Natural killer cell (primary cell): ENCODE measurements at regions not wholly inside any gene's neighbourhood (a gene's known extent, or its start where the extent isn't known, plus 50 kb on each side); places are given as distances from the start of the nearest gene placed in this dataset.
A peak's percentile ranks its signal among the peaks of the same experiment; 100 is the strongest.

Experiments
- ATAC-seq, 3 donors: fragments of 150-1000 bp in 2 of 3; fragments of 200-7000 bp in 1 of 3; cut with Tn5 transposase; 1 replicate in 1 of 3; 2 replicates in 2 of 3; pipeline ENCODE4 v1.10.0; 2021; ENCODE audit warnings: mild to moderate bottlenecking in 2 of 3, moderate library complexity in 2 of 3
- DNase-seq, 2 donors: peaks; one replicate each; pipeline versions ENCODE4 v3.0.0 to v3.0.0-alpha.2; 2013 to 2021; ENCODE audit warnings: mixed read lengths in 1 of 2
- H3K27ac ChIP-seq: one replicate; pipeline ENCODE4 v1.5.1; 2013; ENCODE audit warnings: mild to moderate bottlenecking, low read length
- H3K27me3 ChIP-seq: one replicate; pipeline ENCODE4 v1.6.1; 2013; ENCODE audit warnings: low read length; ENCODE audit not compliant: control insufficient read depth, insufficient read depth
- H3K36me3 ChIP-seq: one replicate; pipeline ENCODE4 v1.6.1; 2013; ENCODE audit warnings: low read length; ENCODE audit not compliant: control insufficient read depth, insufficient read depth
- H3K4me1 ChIP-seq: one replicate; pipeline ENCODE4 v1.6.1; 2013; ENCODE audit warnings: low read length; ENCODE audit not compliant: control insufficient read depth, insufficient read depth
- H3K4me3 ChIP-seq: one replicate; pipeline ENCODE4 v1.5.1; 2013; ENCODE audit warnings: low read length
- H3K9me3 ChIP-seq: one replicate; pipeline ENCODE4 v1.6.1; 2013; ENCODE audit warnings: low read length; ENCODE audit not compliant: control insufficient read depth, insufficient read depth
- H3K27ac Mint-ChIP-seq, 2 donors: one replicate each; pipeline ENCODE4 v1.8.0; 2022; ENCODE audit warnings: mild to moderate bottlenecking in 2 of 2, mixed read lengths in 2 of 2, moderate library complexity in 1 of 2
- H3K27me3 Mint-ChIP-seq, 2 donors: one replicate each; pipeline ENCODE4 v1.8.0; 2022; ENCODE audit warnings: low read depth in 2 of 2, mixed read lengths in 2 of 2
- H3K36me3 Mint-ChIP-seq: one replicate; pipeline ENCODE4 v1.8.0; 2022; ENCODE audit warnings: mixed read lengths
- H3K4me1 Mint-ChIP-seq, 2 donors: one replicate each; pipeline ENCODE4 v1.8.0; 2022; ENCODE audit warnings: mixed read lengths in 2 of 2
- H3K4me3 Mint-ChIP-seq: one replicate; pipeline ENCODE4 v1.8.0; 2022; ENCODE audit warnings: mild to moderate bottlenecking, moderate library complexity, mixed read lengths
- H3K9me3 Mint-ChIP-seq, 2 donors: one replicate each; pipeline ENCODE4 v1.8.0; 2022; ENCODE audit warnings: mixed read lengths in 2 of 2
- WGBS: methylation state at CpG from one replicate; pipeline ENCODE4 v1.1.7; 2013; ENCODE audit warnings: missing lambda C conversion rate; ENCODE audit not compliant: insufficient coverage; 5-methylcytosine and 5-hydroxymethylcytosine counted together
- intact Hi-C: fragments of 100-400 bp; cut with micrococcal nuclease; formaldehyde crosslinking; loops from one replicate; pipeline ENCODE4 v1.14.2; 2022
- TF ChIP-seq, protein P1 (sequence below): fragments of 200-600 bp; IDR thresholded peaks from one replicate; pipeline ENCODE4 v1.8.0; 2022; ENCODE audit warnings: antibody characterized with exemption

DNA sequence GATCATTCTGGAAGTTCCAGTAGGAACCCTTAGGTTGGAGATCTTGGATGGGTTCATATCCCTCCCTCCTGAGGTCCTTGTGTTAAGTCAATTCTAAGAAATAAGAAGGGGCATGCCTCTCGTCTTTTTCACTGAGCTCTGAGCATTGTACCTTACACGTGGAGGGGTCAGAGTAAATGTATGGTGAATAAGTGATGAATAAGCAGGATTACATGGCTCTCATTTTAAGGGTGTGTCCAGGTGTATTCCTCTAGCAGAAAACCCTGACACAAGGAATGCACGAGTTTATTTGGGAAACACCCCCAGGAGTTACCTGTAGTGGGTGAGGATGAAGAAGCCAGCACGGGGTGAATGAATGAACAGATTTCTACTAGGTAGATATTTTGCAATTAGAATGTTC is 400.2 kb downstream of the KIF16B start:
- Histone ChIP-seq H3K36me3 (no peaks in the 10 kb centered on the region), H3K9me3 (no peaks in the 10 kb centered on the region), H3K4me3 (no peak overlapping the region), H3K27ac (no peak overlapping the region), H3K4me1 (peaks cover 36% of the 10 kb centered on the region), H3K27me3 (no peaks in the 10 kb centered on the region)
- no peak overlapping the region for H3K4me3 Mint-ChIP-seq
- intact Hi-C loops, result no loop called here
- no peak for DNase-seq
- no peaks in the 10 kb centered on the region for H3K9me3 Mint-ChIP-seq
- no peak for ATAC-seq
- WGBS, result 85% methylated on average over 4 of the region's 4 CpGs
- peak overlapping the region; percentile 16 to 26 for H3K27ac Mint-ChIP-seq
- no peaks in the 10 kb centered on the region for H3K36me3 Mint-ChIP-seq
- TF ChIP-seq, protein P1, sequence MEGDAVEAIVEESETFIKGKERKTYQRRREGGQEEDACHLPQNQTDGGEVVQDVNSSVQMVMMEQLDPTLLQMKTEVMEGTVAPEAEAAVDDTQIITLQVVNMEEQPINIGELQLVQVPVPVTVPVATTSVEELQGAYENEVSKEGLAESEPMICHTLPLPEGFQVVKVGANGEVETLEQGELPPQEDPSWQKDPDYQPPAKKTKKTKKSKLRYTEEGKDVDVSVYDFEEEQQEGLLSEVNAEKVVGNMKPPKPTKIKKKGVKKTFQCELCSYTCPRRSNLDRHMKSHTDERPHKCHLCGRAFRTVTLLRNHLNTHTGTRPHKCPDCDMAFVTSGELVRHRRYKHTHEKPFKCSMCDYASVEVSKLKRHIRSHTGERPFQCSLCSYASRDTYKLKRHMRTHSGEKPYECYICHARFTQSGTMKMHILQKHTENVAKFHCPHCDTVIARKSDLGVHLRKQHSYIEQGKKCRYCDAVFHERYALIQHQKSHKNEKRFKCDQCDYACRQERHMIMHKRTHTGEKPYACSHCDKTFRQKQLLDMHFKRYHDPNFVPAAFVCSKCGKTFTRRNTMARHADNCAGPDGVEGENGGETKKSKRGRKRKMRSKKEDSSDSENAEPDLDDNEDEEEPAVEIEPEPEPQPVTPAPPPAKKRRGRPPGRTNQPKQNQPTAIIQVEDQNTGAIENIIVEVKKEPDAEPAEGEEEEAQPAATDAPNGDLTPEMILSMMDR, result no peak
- peaks cover 63 to 64% of the 10 kb centered on the region in 2 donors for H3K4me1 Mint-ChIP-seq
- H3K27me3 Mint-ChIP-seq, result no peaks in the 10 kb centered on the region

DNA sequence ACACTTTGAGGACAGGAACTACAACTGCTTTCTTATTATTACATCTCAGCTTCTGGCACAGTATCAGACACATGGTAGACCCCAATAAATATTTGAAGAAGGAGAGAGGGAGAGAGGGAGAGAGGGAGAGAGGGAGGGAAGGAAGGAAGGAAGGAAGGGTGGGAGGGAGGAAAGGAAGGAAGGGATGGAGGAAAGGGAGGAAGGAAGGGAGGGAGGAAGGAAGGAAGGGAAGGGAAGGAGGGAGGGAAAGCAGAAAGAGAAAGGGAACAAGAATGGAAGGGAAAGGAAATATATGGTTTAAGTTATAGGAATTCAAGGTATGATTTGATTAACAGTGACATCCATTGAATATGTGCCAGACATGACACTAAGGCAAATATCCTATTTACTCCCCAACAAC is 402.1 kb downstream of the KIF16B start:
- peak overlapping the region; percentile 72 for H3K4me3 Mint-ChIP-seq
- intact Hi-C loops, result no loop called here
- H3K27me3 Mint-ChIP-seq, result no peaks in the 10 kb centered on the region
- Histone ChIP-seq H3K27ac (no peak overlapping the region), H3K4me3 (no peak overlapping the region), H3K9me3 (no peaks in the 10 kb centered on the region), H3K4me1 (peaks cover 33% of the 10 kb centered on the region), H3K27me3 (no peaks in the 10 kb centered on the region), H3K36me3 (no peaks in the 10 kb centered on the region)
- ATAC-seq, result no peak
- H3K4me1 Mint-ChIP-seq, result peaks cover 58 to 59% of the 10 kb centered on the region in 2 donors
- no peaks in the 10 kb centered on the region for H3K36me3 Mint-ChIP-seq
- TF ChIP-seq, protein P1, result no peak
- no peaks in the 10 kb centered on the region for H3K9me3 Mint-ChIP-seq
- DNase-seq, result no peak
- peak overlapping the region; percentile 15 to 26 for H3K27ac Mint-ChIP-seq

DNA sequence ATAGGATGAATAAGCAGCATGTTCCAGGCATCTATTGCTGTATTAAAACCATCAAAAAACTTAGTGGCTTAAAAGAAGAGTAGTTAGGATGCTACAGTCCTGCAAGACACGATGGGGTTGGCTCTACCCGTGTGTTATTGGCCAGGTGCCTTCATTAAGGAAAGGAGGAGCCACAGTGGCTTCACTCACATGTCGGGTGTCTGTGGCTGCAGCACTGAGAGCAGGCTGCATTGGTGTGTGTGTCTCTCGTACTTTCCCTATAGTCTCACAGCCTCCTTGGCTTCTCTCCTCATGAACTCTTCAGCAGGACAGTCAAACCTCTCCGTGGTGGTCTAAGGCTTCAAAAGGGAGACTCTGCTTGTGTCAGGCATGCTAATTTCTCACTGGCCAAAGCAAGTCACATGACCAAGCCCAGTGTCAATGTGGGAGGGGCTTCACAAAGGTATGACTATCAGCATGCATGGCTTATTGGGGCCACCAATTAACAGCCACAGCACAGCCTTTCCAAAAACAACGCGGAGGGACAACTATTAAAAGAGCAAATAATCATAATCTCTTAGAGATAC is 402.8 kb downstream of the KIF16B start:
- TF ChIP-seq, protein P1, result no peak
- H3K36me3 Mint-ChIP-seq, result no peaks in the 10 kb centered on the region
- ATAC-seq (peak; percentile 51 to 75 (median 67)), DNase-seq (no peak)
- no peaks in the 10 kb centered on the region for H3K27me3 ChIP-seq
- H3K4me3 ChIP-seq, result no peak overlapping the region
- H3K36me3 ChIP-seq, result no peaks in the 10 kb centered on the region
- H3K4me3 Mint-ChIP-seq, result peak overlapping the region; percentile 57
- no peaks in the 10 kb centered on the region for H3K27me3 Mint-ChIP-seq
- H3K27ac Mint-ChIP-seq, result peak overlapping the region; percentile 15 to 26
- 56% methylated on average over 7 of the region's 7 CpGs for WGBS
- intact Hi-C loops, result no loop called here
- no peaks in the 10 kb centered on the region for H3K9me3 ChIP-seq
- peaks cover 51 to 52% of the 10 kb centered on the region in 2 donors for H3K4me1 Mint-ChIP-seq
- peaks cover 33% of the 10 kb centered on the region for H3K4me1 ChIP-seq
- no peaks in the 10 kb centered on the region for H3K9me3 Mint-ChIP-seq
- H3K27ac ChIP-seq, result no peak overlapping the region

DNA sequence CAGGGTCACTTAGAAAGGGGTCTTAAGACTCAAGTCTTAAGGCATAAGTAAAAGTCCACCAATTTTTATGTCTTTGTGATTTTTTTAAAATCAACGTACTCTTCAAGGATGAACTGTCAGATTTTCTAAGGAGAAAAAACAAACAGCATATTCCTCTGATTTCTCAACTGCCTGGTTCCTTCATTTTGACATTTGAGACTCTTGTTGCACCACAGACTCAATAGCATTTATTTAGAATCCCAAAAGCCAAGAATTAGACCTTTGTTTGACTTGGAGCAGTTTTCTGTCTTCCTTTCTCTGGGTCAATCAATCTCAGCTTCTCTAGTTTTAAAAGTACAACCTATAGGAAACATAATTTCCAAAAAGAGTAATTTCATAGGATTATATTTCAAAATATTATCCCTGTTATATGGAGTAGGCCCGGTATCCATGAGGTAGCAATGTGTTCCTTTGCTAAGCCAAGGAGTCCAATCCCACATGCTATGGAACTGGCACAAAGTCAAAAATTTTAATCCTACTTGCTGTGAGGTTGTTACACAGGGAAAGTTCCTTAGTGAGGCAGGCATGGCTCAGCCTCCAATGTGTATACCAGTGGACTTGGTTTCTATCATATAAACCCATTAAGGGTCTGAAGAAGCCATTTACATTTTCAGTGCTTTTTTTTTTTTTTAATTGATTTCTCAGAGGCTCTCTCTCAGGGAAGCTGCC is 405.7 kb downstream of the KIF16B start:
- no peak overlapping the region for H3K27ac Mint-ChIP-seq
- no peaks in the 10 kb centered on the region for H3K36me3 Mint-ChIP-seq
- H3K27ac ChIP-seq, result no peak overlapping the region
- WGBS, result 100% methylated on average over 2 of the region's 2 CpGs
- intact Hi-C loops, result no loop called here
- TF ChIP-seq, protein P1, result no peak
- no peak for ATAC-seq
- no peaks in the 10 kb centered on the region for H3K9me3 ChIP-seq
- no peaks in the 10 kb centered on the region for H3K9me3 Mint-ChIP-seq
- no peaks in the 10 kb centered on the region for H3K36me3 ChIP-seq
- H3K27me3 ChIP-seq, result no peaks in the 10 kb centered on the region
- H3K4me3 Mint-ChIP-seq, result no peak overlapping the region
- no peaks in the 10 kb centered on the region for H3K27me3 Mint-ChIP-seq
- H3K4me1 Mint-ChIP-seq, result peaks cover 24 to 25% of the 10 kb centered on the region in 2 donors
- DNase-seq, result no peak
- H3K4me1 ChIP-seq, result peaks cover 20% of the 10 kb centered on the region
- H3K4me3 ChIP-seq, result no peak overlapping the region
